Colonic mucosa (tissue), 4 donors: ENCODE measurements at regions not wholly inside any gene's neighbourhood (a gene's known extent, or its start where the extent isn't known, plus 50 kb on each side); places are given as distances from the start of the nearest gene placed in this dataset.
"Not testable (repeated sequence)": the region's sequence is repeated elsewhere in the genome, so short reads cannot be mapped to it uniquely, and the experiment has no call there.

ENCODE experiments used
- DNase-seq: peaks from one replicate; pipeline ENCODE4 v3.0.0-alpha.2; 2020
- H3K27ac ChIP-seq: fragments of 200-600 bp; one replicate; pipeline ENCODE4 v1.8.0; 2021
- H3K27me3 ChIP-seq: fragments of 200-600 bp; one replicate; pipeline ENCODE4 v1.8.0; 2021
- H3K36me3 ChIP-seq: fragments of 200-600 bp; one replicate; pipeline ENCODE4 v1.8.0; 2021
- H3K4me1 ChIP-seq: fragments of 200-600 bp; one replicate; pipeline ENCODE4 v1.8.0; 2021; ENCODE audit warnings: mild to moderate bottlenecking
- H3K4me3 ChIP-seq: fragments of 200-600 bp; one replicate; pipeline ENCODE4 v1.8.0; 2021
- H3K9ac ChIP-seq, 2 donors: one replicate each; pipeline ENCODE4 v1.7.0; 2013; ENCODE audit warnings: control low read depth in 2 of 2, low read depth in 2 of 2, low read length in 2 of 2
- H3K9me3 ChIP-seq: fragments of 200-600 bp; one replicate; pipeline ENCODE4 v1.8.0; 2021
- CTCF ChIP-seq: fragments of 200-600 bp; IDR thresholded peaks from one replicate; pipeline ENCODE4 v1.8.0; 2022; ENCODE audit warnings: antibody characterized with exemption, mild to moderate bottlenecking
- intact Hi-C: fragments of 100-400 bp; cut with DNase I; formaldehyde crosslinking; loops from one replicate; pipeline ENCODE4 v1.14.1; 2022
- donor health status: healthy.
- donor health status: DM: no; HTN: no; CAD: no.
- donor health status: DM: no; HTN: no; CAD: no.

- Histone ChIP-seq H3K27me3 (no peaks in the 10 kb centered on the region), H3K9ac (no peak overlapping the region), H3K27ac (no peak overlapping the region), H3K4me1 (peaks cover 1% of the 10 kb centered on the region), H3K4me3 (no peak overlapping the region), H3K9me3 (no peaks in the 10 kb centered on the region), H3K36me3 (no peaks in the 10 kb centered on the region)
- DNase-seq, result no peak
- TF ChIP-seq CTCF, result no peak
- intact Hi-C loops, result no loop called here
Observed at GRCh38 chr10:4276151-4276550, 491.1 kb upstream of the KLF6 start.

- H3K27me3 ChIP-seq, H3K9me3 ChIP-seq, H3K4me1 ChIP-seq, intact Hi-C loops, H3K36me3 ChIP-seq, H3K27ac ChIP-seq, H3K4me3 ChIP-seq, H3K9ac ChIP-seq, DNase-seq: not testable (repeated sequence)
Observed at GRCh38 chr10:4274671-4275070, 489.7 kb upstream of the KLF6 start.

GRCh38 chr10:4271193-4271592 lies 486.2 kb upstream of the KLF6 start:
- peaks cover 3% of the 10 kb centered on the region for H3K4me1 ChIP-seq
- no peak for DNase-seq
- H3K4me3 ChIP-seq, result no peak overlapping the region
- TF ChIP-seq CTCF, result no peak
- H3K27ac ChIP-seq, result no peak overlapping the region
- no peaks in the 10 kb centered on the region for H3K36me3 ChIP-seq
- H3K27me3 ChIP-seq, result no peaks in the 10 kb centered on the region
- no peak overlapping the region for H3K9ac ChIP-seq
- intact Hi-C loops, result no loop called here
- no peaks in the 10 kb centered on the region for H3K9me3 ChIP-seq

- DNase-seq, result no peak
- Histone ChIP-seq H3K4me3 (no peak overlapping the region), H3K9ac (no peak overlapping the region), H3K27ac (no peak overlapping the region), H3K9me3 (no peaks in the 10 kb centered on the region), H3K27me3 (no peaks in the 10 kb centered on the region), H3K36me3 (no peaks in the 10 kb centered on the region), H3K4me1 (peaks cover 3% of the 10 kb centered on the region)
- TF ChIP-seq CTCF, result no peak
- intact Hi-C loops, result no loop called here
Observed at GRCh38 chr10:4270116-4270515, 485.1 kb upstream of the KLF6 start.

GRCh38 chr10:4268490-4268889 lies 483.5 kb upstream of the KLF6 start:
- H3K27ac ChIP-seq, H3K9ac ChIP-seq, DNase-seq, H3K4me3 ChIP-seq, intact Hi-C loops, H3K27me3 ChIP-seq, H3K9me3 ChIP-seq, H3K36me3 ChIP-seq, H3K4me1 ChIP-seq: not testable (repeated sequence)

GRCh38 chr10:4267086-4267773 lies 482.2 kb upstream of the KLF6 start:
- Histone ChIP-seq H3K36me3 (no peaks in the 10 kb centered on the region), H3K9me3 (no peaks in the 10 kb centered on the region), H3K27me3 (no peaks in the 10 kb centered on the region), H3K9ac (no peak overlapping the region), H3K4me1 (peaks cover 3% of the 10 kb centered on the region), H3K4me3 (no peak overlapping the region), H3K27ac (no peak overlapping the region)
- DNase-seq, result no peak
- intact Hi-C loops, result no loop called here
- TF ChIP-seq CTCF, result no peak
